Esophagus squamous epithelium (tissue), 4 donors: ENCODE measurements at regions not wholly inside any gene's neighbourhood (a gene's known extent, or its start where the extent isn't known, plus 50 kb on each side); places are given as distances from the start of the nearest gene placed in this dataset.

Experiments used
- POLR2A ChIP-seq, 4 donors: fragments of 450-650 bp; IDR thresholded peaks; one replicate each; pipeline ENCODE4 v1.6.1; 2017; ENCODE audit warnings: antibody characterized with exemption in 4 of 4, mild to moderate bottlenecking in 4 of 4, moderate library complexity in 3 of 4
- TF ChIP-seq, protein P1 (sequence below), 6 experiments: fragments of 450-650 bp in 4 of 6; fragments of 200-600 bp in 2 of 6; sonication (generic) in 2 of 6; IDR thresholded peaks; one replicate each; pipeline ENCODE4 v1.5.1; 2016 to 2019; ENCODE audit warnings: antibody characterized with exemption in 6 of 6, mild to moderate bottlenecking in 4 of 6, moderate library complexity in 4 of 6

DNA sequence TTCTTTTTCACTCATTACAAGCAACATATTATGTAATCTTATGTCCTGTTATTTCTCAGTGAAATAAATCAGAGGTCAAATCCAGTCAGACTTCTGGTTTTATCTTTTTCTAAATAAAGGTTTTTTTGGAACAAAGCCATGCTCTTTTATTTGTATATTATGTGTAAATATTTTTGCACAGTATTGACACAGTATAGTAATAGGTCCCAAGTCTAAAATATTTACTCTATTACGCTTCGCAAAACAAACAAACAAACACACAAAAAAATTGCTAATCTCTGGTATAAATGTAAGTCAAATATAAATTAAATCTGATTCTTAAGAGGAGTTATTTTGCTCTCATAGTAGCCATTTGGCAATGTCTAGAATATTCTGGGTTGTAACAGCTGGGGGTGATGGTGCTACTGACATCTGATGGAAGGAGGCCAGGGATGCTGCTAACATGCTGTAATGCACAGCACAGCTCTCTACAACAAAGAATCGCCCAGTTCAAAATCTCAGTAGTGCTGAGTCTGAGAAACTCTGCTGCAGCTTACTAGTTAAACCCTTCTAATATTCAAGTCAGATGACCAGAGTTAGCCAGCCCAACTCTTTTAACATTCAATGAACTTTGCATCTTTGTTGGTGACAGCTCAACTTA lies 602.1 kb downstream of the RAB28 start:
- TF ChIP-seq, protein P1, sequence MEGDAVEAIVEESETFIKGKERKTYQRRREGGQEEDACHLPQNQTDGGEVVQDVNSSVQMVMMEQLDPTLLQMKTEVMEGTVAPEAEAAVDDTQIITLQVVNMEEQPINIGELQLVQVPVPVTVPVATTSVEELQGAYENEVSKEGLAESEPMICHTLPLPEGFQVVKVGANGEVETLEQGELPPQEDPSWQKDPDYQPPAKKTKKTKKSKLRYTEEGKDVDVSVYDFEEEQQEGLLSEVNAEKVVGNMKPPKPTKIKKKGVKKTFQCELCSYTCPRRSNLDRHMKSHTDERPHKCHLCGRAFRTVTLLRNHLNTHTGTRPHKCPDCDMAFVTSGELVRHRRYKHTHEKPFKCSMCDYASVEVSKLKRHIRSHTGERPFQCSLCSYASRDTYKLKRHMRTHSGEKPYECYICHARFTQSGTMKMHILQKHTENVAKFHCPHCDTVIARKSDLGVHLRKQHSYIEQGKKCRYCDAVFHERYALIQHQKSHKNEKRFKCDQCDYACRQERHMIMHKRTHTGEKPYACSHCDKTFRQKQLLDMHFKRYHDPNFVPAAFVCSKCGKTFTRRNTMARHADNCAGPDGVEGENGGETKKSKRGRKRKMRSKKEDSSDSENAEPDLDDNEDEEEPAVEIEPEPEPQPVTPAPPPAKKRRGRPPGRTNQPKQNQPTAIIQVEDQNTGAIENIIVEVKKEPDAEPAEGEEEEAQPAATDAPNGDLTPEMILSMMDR (IDR thresholded peaks at IDR 0.05), result no peak
- TF ChIP-seq POLR2A (IDR thresholded peaks at IDR 0.05), result no peak
